Right ventricle myocardium superior (tissue), 1 donor: ENCODE measurements at regions not wholly inside any gene's neighbourhood (a gene's known extent, or its start where the extent isn't known, plus 50 kb on each side); places are given as distances from the start of the nearest gene placed in this dataset.
"Not testable (repeated sequence)": the region's sequence is repeated elsewhere in the genome, so short reads cannot be mapped to it uniquely, and the experiment has no call there.

ENCODE experiments used
- ATAC-seq: fragments of 200-7000 bp; cut with Tn5 transposase; one replicate; pipeline ENCODE4 v1.9.1; 2020; ENCODE audit warnings: mild to moderate bottlenecking; ENCODE audit not compliant: poor library complexity
- DNase-seq: peaks from one replicate; pipeline ENCODE4 v3.0.0-alpha.2; 2020
- intact Hi-C: fragments of 100-400 bp; cut with DNase I; formaldehyde crosslinking; loops from one replicate; pipeline ENCODE4 v1.11.2; 2022
- donor health status: DM: no; HTN: yes; CAD: no; lungs with severe emphysema.

- DNase-seq: no peak
- intact Hi-C loops: no loop called here
- ATAC-seq: no peak
Observed at GRCh38 chr5:9834871-9835770, 205.0 kb upstream of the TAS2R1 start.

GRCh38 chr5:9833871-9834270, 203.7 kb upstream of the TAS2R1 start:
- DNase-seq (no peak), ATAC-seq (no peak)
- intact Hi-C loops: no loop called here

DNA sequence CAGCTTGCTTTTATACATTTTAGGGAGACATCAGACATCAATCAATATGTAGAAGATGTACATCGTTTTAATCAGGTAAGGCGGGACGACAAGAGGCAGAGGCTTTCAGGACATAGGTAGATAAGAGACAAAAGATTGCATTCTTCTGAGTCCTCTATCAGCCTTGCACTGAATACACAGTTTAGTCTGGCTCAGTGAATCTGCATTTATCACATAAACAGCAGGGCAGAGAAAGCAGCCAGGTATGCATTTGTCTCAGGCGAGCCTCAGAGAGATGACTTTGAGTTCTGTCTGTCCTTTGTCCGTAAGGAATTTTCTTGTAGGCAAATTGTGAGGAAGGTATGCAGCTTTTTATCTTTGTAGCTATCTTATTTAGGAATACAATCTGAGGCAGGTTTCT, 202.8 kb upstream of the TAS2R1 start:
- no peak for ATAC-seq
- DNase-seq: no peak
- intact Hi-C loops: no loop called here

- ATAC-seq (no peak), DNase-seq (no peak)
- intact Hi-C loops: no loop called here
Observed at GRCh38 chr5:9831823-9832222, 201.7 kb upstream of the TAS2R1 start.

- ATAC-seq: no peak
- no peak for DNase-seq
- intact Hi-C loops: no loop called here
Observed at GRCh38 chr5:9830184-9830583, 200.0 kb upstream of the TAS2R1 start.

- ATAC-seq: no peak
- intact Hi-C loops: no loop called here
- no peak for DNase-seq
Observed at GRCh38 chr5:9829621-9830020, 199.5 kb upstream of the TAS2R1 start.

GRCh38 chr5:9820691-9821449, 190.7 kb upstream of the TAS2R1 start:
- intact Hi-C loops: no loop called here
- no peak for DNase-seq
- no peak for ATAC-seq

DNA sequence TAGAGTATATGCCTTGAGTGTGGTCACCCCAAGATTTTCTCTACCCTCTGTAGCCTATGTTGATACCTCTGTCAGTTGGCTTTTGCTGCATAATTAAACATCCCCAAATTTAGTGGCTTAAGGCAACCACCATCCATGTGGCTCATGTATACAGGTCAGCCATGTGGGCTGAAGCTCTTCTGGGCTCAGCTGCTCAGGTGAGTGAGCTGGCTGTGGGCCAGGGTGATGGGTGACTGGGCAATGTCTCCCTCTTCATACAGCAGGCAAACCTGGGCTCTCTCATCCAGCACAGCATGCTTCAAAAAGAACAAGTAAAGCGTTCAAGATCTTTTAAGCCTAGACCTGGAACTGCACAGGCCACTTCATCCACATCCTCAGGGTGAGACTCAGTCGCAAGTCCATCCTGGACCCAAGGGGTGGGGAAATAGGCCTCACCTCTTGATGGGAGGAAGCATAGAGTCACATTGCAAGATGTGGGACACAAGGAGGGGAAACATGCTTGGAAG, 188.2 kb upstream of the TAS2R1 start:
- DNase-seq (no peak), ATAC-seq (no peak)
- intact Hi-C loops: no loop called here

DNA sequence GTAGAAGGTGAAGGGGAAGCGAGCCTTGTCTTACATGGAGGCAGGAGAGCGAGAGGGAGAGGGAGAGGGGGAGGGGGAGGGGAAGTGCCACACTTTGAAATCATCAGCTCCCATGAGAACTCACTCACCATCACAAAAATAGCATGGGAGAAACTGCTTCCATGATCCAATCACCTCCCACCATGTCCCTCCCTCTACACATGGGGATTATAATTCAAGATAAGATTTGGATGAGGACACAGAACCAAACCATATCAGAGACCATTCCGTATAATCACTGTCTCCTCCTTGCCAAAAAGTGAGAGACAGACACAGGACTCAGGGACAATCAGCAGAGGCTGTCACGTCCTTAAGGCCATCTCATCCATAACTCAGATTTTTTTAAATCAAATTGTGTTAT, 187.7 kb upstream of the TAS2R1 start:
- ATAC-seq (peak; percentile 48), DNase-seq (no peak)
- intact Hi-C loops: no loop called here

- no peak for DNase-seq
- no peak for ATAC-seq
- intact Hi-C loops: no loop called here
Observed at GRCh38 chr5:9815051-9815450, 184.9 kb upstream of the TAS2R1 start.

- ATAC-seq: no peak
- intact Hi-C loops: no loop called here
Observed at GRCh38 chr5:9813305-9813704, 183.2 kb upstream of the TAS2R1 start.

DNA sequence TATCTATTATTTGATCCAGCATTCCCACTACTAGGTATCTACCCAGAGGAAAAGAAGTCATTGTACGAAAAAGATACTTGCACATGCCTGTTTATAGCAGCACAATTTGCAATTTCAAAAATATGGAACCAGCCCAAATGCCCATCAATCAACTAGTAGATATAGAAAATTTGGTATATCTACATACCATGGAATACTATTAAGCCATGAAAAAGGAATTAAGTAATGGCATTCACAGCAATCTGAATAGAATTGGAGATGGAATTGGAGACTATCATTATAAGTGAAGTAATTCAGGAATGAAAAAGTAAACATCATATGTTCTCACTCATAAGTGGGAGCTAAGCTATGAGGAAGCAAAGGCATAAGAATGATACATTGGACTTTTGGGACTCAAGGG, 177.2 kb upstream of the TAS2R1 start:
- DNase-seq, intact Hi-C loops, ATAC-seq: not testable (repeated sequence)

More at GRCh38 chr5:9813305-9813704, 183.2 kb upstream of the TAS2R1 start:
- DNase-seq: no peak

DNA sequence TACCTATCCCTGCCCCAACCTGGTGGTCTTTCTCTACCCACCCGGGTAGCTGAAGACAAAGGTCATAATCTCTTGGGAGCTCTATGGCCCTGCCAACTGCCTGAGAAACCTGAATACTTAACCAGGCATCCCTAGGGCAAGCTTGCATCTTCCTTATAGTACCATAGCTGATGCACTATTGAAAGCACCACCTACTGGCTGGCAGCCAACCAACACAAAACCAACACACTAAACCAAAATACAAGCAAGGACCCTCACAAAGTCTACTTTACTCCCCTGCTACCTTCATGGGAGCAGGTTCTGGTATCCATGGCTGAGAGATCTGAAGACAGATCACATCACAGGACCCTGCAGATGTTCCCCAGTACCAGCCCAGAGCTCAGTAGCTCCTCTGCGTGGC, 171.8 kb upstream of the TAS2R1 start:
- intact Hi-C loops: no loop called here

DNA sequence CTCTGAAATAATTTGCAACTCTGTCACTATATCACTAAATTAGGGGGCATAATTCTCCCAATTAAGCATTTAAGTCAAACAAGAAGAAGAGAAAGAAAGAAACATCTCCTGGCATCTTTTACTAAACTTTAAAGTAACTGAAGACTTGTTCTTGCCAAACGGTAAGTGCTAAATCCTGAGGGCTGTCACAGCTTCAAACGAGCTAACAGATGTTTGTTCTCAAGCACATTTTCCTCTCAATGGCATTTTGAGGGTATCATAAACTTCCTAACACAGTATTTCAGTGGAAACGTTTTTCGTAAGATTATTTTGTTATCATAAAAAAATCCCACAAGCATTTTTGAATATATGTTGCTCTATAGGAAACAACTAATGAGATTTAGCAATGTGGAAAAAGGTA, 169.5 kb upstream of the TAS2R1 start:
- ATAC-seq: no peak
- no peak for DNase-seq
- intact Hi-C loops: no loop called here

More for the DNA sequence above, 171.8 kb upstream of the TAS2R1 start:
- ATAC-seq (no peak), DNase-seq (no peak)

DNA sequence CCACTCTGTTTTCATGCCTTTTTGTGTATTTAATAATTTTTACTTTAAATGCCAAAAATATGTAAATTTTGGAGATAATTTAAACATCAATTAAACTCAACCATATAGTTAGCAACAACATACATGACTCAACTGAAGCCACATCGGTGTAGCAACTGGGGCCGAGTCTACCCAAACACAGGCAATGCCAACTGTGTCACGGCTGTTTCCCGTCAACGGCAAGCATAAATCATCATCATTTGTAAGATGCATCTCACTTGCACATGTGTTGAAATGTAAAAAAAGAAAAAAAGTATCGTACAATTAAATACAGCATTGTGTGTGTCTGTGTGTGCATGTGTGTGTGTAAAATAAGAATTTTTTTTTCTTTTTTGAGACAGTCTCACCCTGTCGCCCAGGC, 160.1 kb upstream of the TAS2R1 start:
- ATAC-seq: no peak
- no peak for DNase-seq
- intact Hi-C loops: no loop called here

GRCh38 chr5:9789777-9790176, 159.6 kb upstream of the TAS2R1 start:
- ATAC-seq: peak; percentile 50
- intact Hi-C loops: no loop called here
- no peak for DNase-seq

GRCh38 chr5:9787861-9788600, 157.9 kb upstream of the TAS2R1 start:
- intact Hi-C loops: no loop called here
- no peak for DNase-seq
- peak; percentile 83 for ATAC-seq

DNA sequence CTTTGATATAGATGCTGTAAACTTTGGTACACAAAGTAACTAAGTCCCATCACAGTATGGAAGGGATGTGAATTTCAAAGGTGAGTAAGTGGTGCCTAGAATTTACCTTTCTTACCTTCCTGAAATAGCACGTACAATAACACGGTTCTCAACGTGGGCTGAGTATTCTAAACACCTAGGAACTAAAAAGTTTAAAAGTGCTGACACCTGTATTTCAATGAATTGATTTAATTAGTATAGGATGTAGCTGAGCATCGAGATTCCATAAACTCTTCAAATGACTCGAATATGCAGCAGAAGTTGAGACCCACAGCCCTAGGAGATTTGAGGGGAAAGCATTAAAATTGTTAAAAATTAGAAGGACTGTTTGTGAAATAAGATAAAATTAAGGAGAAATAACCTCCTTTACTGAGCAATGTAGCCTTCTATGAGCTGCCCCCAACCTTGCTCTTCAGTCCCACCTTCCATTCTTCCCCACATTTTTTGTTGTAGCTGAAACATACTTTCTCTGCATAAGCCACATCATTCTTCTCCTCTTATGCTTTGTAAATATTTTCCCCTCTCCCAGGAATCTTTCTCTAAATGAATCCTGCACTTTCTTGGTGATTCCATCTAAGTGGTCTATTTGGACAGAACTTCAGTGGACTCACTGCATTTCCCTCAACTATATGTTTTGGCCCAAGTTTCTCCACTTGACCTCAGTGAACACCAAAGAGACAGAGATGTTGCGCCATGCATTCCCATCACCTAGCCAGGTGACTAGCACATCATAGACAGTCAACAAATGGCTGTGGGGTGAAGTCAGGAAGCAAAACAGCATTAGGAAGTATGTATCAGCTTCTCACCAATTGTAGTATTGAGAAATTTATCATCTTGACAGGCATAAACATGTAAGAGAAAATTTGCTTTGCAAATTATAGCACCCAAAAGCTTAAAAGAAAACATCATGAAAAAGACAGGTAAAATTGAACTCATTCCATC, 156.5 kb upstream of the TAS2R1 start:
- intact Hi-C loops: no loop called here
- DNase-seq (no peak), ATAC-seq (no peak)
